SK-N-SH (cell line): ENCODE measurements at regions not wholly inside any gene's neighbourhood (a gene's known extent, or its start where the extent isn't known, plus 50 kb on each side); places are given as distances from the start of the nearest gene placed in this dataset.

Source experiments
- CTCF ChIA-PET: fragments of 300-600, 350-600 bp; formaldehyde crosslinking; extraction: SDS; loops from one replicate; lab custom pipeline; 2021; lab: Yijun Ruan, JAX
- POLR2A ChIA-PET: fragments of 350-600 bp; sonication (Branson Sonifier 250); formaldehyde crosslinking; extraction: SDS; loops from one replicate; lab custom pipeline; 2020; ENCODE audit warnings: antibody characterized with exemption, inconsistent platforms; lab: Yijun Ruan, JAX
- DNase-seq: peaks from one replicate; pipeline ENCODE4 v3.0.0; 2012
- H2AFZ ChIP-seq: fragments of 200-600 bp; sonication (generic); 2 replicates; pipeline ENCODE4 v1.8.1; 2016; ENCODE audit warnings: antibody characterized with exemption, mild to moderate bottlenecking, low read depth
- H3F3A ChIP-seq: fragments of 200-600 bp; sonication (generic); replicated peaks from 2 replicates; pipeline ENCODE3; 2016; ENCODE audit warnings: antibody characterized with exemption, mild to moderate bottlenecking; ENCODE audit not compliant: insufficient read depth
- H3K27ac ChIP-seq, 2 experiments: fragments of 200-500 bp in 1 of 2; fragments of 200-600 bp in 1 of 2; sonication (Bioruptor generic) in 1 of 2; sonication (generic), shearing (Covaris generic) in 1 of 2; 2 replicates each; pipeline versions ENCODE4 v1.5.1 to v1.6.1; 2014 to 2016; ENCODE audit warnings: low read depth in 2 of 2, inconsistent platforms in 1 of 2, low read length in 1 of 2, mild to moderate bottlenecking in 1 of 2, mixed read lengths in 1 of 2
- H3K27me3 ChIP-seq: fragments of 200-600 bp; sonication (generic), shearing (Covaris generic); 2 replicates; pipeline ENCODE4 v1.6.1; 2016; ENCODE audit warnings: mixed run types; ENCODE audit not compliant: insufficient read depth
- H3K36me3 ChIP-seq, 2 experiments: fragments of 200-500 bp in 1 of 2; fragments of 200-600 bp in 1 of 2; sonication (Bioruptor generic) in 1 of 2; sonication (generic) in 1 of 2; replicated peaks in 1 of 2; 2 replicates each; pipeline versions ENCODE3 to v1.5.1; 2014 to 2016; ENCODE audit warnings: low read length in 1 of 2, mild to moderate bottlenecking in 1 of 2; ENCODE audit not compliant: insufficient read depth in 2 of 2, control insufficient read depth in 1 of 2
- H3K4me1 ChIP-seq, 2 experiments: fragments of 200-500 bp in 1 of 2; fragments of 200-600 bp in 1 of 2; sonication (Bioruptor generic) in 1 of 2; sonication (generic), shearing (Covaris generic) in 1 of 2; 2 replicates each; pipeline versions ENCODE4 v1.5.1 to v1.6.1; 2014 to 2016; ENCODE audit warnings: low read depth in 1 of 2, low read length in 1 of 2, mixed run types in 1 of 2; ENCODE audit not compliant: insufficient read depth in 2 of 2, control insufficient read depth in 1 of 2
- H3K4me2 ChIP-seq: fragments of 200-600 bp; sonication (generic), shearing (Covaris generic); 2 replicates; pipeline ENCODE4 v1.6.1; 2017; ENCODE audit warnings: mixed run types
- H3K4me3 ChIP-seq, 2 experiments: fragments of 200-500 bp in 1 of 2; fragments of 200-600 bp in 1 of 2; sonication (Bioruptor generic) in 1 of 2; sonication (generic), shearing (Covaris generic) in 1 of 2; 2 replicates each; pipeline versions ENCODE4 v1.5.1 to v1.8.1; 2014 to 2016; ENCODE audit warnings: low read depth in 2 of 2, inconsistent platforms in 1 of 2, low read length in 1 of 2, mild to moderate bottlenecking in 1 of 2, mixed read lengths in 1 of 2, moderate library complexity in 1 of 2
- H3K79me2 ChIP-seq: fragments of 200-600 bp; sonication (generic); 2 replicates; pipeline ENCODE4 v1.8.1; 2017; ENCODE audit warnings: mild to moderate bottlenecking; ENCODE audit not compliant: insufficient read depth
- H3K9ac ChIP-seq: fragments of 200-600 bp; sonication (generic); 2 replicates; pipeline ENCODE4 v1.6.1; 2017; ENCODE audit warnings: mixed run types
- H3K9me2 ChIP-seq: fragments of 200-600 bp; sonication (generic); 2 replicates; pipeline ENCODE4 v1.6.1; 2017; ENCODE audit warnings: mixed run types
- H3K9me3 ChIP-seq: fragments of 200-600 bp; sonication (generic); 2 replicates; pipeline ENCODE4 v1.6.1; 2017; ENCODE audit warnings: mixed run types, mild to moderate bottlenecking, moderate library complexity
- H4K20me1 ChIP-seq: fragments of 200-600 bp; sonication (generic); 2 replicates; pipeline ENCODE4 v1.6.1; 2017; ENCODE audit warnings: mild to moderate bottlenecking, mixed run types; ENCODE audit not compliant: insufficient read depth
- CHD2 ChIP-seq: fragments of 150-350 bp; IDR thresholded peaks from 2 replicates; pipeline ENCODE4 v1.6.1; 2018; ENCODE audit warnings: low read length; ENCODE audit not compliant: partially characterized antibody
- EP300 ChIP-seq, 2 experiments: IDR thresholded peaks; 2 replicates each; pipeline versions ENCODE4 v1.4.0 to v1.6.1; 2012; ENCODE audit warnings: borderline replicate concordance in 1 of 2, low read depth in 1 of 2, low read length in 1 of 2
- EZH2phosphoT487 ChIP-seq: fragments of 200-600 bp; sonication (generic); IDR thresholded peaks from 2 replicates; pipeline ENCODE4 v1.6.1; 2017; ENCODE audit warnings: low read depth, mixed run types, mild to moderate bottlenecking, antibody characterized with exemption, moderate library complexity, borderline replicate concordance
- FOSL2 ChIP-seq: IDR thresholded peaks from 2 replicates; pipeline ENCODE4 v1.4.0; 2012; ENCODE audit warnings: low read depth, mild to moderate bottlenecking, moderate library complexity, borderline replicate concordance
- FOXJ3 ChIP-seq: sonication (generic); formaldehyde crosslinking; IDR thresholded peaks from 2 replicates; pipeline ENCODE4 v1.5.1; 2020; ENCODE audit warnings: mild to moderate bottlenecking, missing genetic modification reagents
- FOXM1 ChIP-seq: IDR thresholded peaks from 2 replicates; pipeline ENCODE4 v1.4.0; 2012; ENCODE audit warnings: low read depth, mild to moderate bottlenecking
- GABPA ChIP-seq: IDR thresholded peaks from 2 replicates; pipeline ENCODE4 v1.4.0; 2012; ENCODE audit warnings: low read depth, mild to moderate bottlenecking
- JUND ChIP-seq: IDR thresholded peaks from 2 replicates; pipeline ENCODE4 v1.4.0; 2012
- MXI1 ChIP-seq: IDR thresholded peaks from 2 replicates; pipeline ENCODE4 v1.6.1; 2012; ENCODE audit warnings: mild to moderate bottlenecking, low read depth, low read length, improper control_type of control experiment
- NFIC ChIP-seq: IDR thresholded peaks from 2 replicates; pipeline ENCODE4 v1.4.0; 2012; ENCODE audit warnings: borderline replicate concordance
- NRF1 ChIP-seq: IDR thresholded peaks from 2 replicates; pipeline ENCODE4 v1.6.1; 2012; ENCODE audit warnings: low read depth, mild to moderate bottlenecking, low read length
- POLR2AphosphoS5 ChIP-seq: IDR thresholded peaks from 2 replicates; pipeline ENCODE4 v1.6.1; 2012; ENCODE audit warnings: low read depth, low read length
- RFX5 ChIP-seq: IDR thresholded peaks from 2 replicates; pipeline ENCODE4 v1.6.1; 2012; ENCODE audit warnings: mild to moderate bottlenecking, improper control_type of control experiment, low read length
- SMC3 ChIP-seq: IDR thresholded peaks from 2 replicates; pipeline ENCODE4 v1.6.1; 2012; ENCODE audit warnings: low read depth, low read length, improper control_type of control experiment
- TAF1 ChIP-seq: IDR thresholded peaks from 2 replicates; pipeline ENCODE4 v1.6.1; 2012; ENCODE audit warnings: low read depth, mild to moderate bottlenecking, low read length, moderate library complexity, borderline replicate concordance
- YY1 ChIP-seq: IDR thresholded peaks from 2 replicates; pipeline ENCODE4 v1.4.0; 2012; ENCODE audit warnings: low read depth, mild to moderate bottlenecking
- WGBS: methylation state at CpG from one replicate; pipeline ENCODE4 v1.1.6; 2017; ENCODE audit warnings: low lambda C conversion rate; 5-methylcytosine and 5-hydroxymethylcytosine counted together
- TF ChIP-seq, protein P1 (sequence below): IDR thresholded peaks from 2 replicates; pipeline ENCODE4 v1.6.1; 2012; ENCODE audit warnings: mild to moderate bottlenecking, low read depth, low read length, moderate library complexity

DNA sequence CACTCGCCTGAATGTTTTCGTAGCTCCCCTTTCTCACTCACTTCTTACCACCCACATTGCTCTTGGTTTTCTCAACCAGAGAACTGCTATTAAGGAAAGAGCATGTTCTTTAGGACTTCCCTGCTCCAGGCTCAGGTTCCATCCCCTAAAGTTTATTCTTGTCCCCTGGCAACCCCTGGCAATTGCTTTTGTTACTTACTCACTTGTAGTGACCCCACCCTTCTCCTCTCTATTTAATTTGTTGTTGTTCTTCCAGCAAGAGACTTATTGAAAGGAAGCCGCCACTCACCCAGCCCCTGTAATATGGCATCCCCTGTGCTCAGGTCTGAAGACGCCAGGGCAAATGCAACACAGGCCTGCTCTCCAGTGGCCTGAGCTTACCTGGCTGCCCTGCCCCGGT lies 233.7 kb upstream of the SOX21 start:
- TF ChIP-seq, protein P1, sequence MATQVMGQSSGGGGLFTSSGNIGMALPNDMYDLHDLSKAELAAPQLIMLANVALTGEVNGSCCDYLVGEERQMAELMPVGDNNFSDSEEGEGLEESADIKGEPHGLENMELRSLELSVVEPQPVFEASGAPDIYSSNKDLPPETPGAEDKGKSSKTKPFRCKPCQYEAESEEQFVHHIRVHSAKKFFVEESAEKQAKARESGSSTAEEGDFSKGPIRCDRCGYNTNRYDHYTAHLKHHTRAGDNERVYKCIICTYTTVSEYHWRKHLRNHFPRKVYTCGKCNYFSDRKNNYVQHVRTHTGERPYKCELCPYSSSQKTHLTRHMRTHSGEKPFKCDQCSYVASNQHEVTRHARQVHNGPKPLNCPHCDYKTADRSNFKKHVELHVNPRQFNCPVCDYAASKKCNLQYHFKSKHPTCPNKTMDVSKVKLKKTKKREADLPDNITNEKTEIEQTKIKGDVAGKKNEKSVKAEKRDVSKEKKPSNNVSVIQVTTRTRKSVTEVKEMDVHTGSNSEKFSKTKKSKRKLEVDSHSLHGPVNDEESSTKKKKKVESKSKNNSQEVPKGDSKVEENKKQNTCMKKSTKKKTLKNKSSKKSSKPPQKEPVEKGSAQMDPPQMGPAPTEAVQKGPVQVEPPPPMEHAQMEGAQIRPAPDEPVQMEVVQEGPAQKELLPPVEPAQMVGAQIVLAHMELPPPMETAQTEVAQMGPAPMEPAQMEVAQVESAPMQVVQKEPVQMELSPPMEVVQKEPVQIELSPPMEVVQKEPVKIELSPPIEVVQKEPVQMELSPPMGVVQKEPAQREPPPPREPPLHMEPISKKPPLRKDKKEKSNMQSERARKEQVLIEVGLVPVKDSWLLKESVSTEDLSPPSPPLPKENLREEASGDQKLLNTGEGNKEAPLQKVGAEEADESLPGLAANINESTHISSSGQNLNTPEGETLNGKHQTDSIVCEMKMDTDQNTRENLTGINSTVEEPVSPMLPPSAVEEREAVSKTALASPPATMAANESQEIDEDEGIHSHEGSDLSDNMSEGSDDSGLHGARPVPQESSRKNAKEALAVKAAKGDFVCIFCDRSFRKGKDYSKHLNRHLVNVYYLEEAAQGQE, result no peak
- no peak for TF ChIP-seq RFX5
- 72% methylated on average over 5 of the region's 5 CpGs for WGBS

DNA sequence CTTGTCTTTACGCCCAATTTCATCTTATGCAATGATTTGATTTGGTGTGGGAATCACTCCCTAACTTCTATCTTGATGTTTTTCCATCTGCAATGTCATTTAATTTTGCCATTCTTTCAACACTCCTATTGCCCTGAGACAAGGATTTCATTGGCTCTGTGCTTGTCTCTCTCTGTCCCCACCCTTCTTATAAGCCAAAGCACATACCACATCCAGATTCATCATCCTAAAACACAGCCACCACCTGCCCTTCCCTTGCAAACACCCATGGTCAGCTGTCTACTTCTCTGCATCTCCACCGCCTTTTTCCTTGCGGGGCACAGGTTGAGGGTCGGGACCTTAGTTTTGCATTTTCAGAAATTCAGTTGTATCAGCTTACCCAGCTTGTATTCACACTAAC lies 225.8 kb upstream of the SOX21 start:
- Histone ChIP-seq H3K79me2 (no peaks in the 10 kb centered on the region), H3K36me3 (no peaks in the 10 kb centered on the region), H2AFZ (no peak overlapping the region), H3K27me3 (no peaks in the 10 kb centered on the region; the same call in 1 of the 2 replicates), H3K9ac (no peak overlapping the region), H3K9me3 (no peaks in the 10 kb centered on the region), H3F3A (no peaks in the 10 kb centered on the region), H3K4me2 (no peak overlapping the region), H3K27ac (no peak overlapping the region), H3K4me1 (no peaks in the 10 kb centered on the region), H3K9me2 (no peaks in the 10 kb centered on the region), H3K4me3 (no peak overlapping the region), H4K20me1 (no peaks in the 10 kb centered on the region)
- 67% methylated on average over 4 of the region's 4 CpGs for WGBS
- TF ChIP-seq NRF1, result no peak
- TF ChIP-seq EP300 (IDR thresholded peaks at IDR 0.05; ENCODE audit: borderline replicate concordance in 1 of 2, low read depth in 1 of 2, low read length in 1 of 2), result no peak
- no peak for TF ChIP-seq NFIC
- no peak for TF ChIP-seq JUND
- TF ChIP-seq SMC3, result no peak
- no peak for TF ChIP-seq FOXJ3 (CRISPR knock-in tag)
- TF ChIP-seq CHD2, result no peak
- POLR2A ChIA-PET, result no interaction called here
- no peak for DNase-seq
- CTCF ChIA-PET, result no interaction called here

More for the DNA sequence above, 233.7 kb upstream of the SOX21 start:
- no peaks in the 10 kb centered on the region for H3K4me1 ChIP-seq
- no peak overlapping the region for H3K4me2 ChIP-seq
- no peaks in the 10 kb centered on the region for H3K9me2 ChIP-seq
- H2AFZ ChIP-seq, result no peak overlapping the region
- H3K27ac ChIP-seq, result no peak overlapping the region
- no peak for DNase-seq
- no peaks in the 10 kb centered on the region for H3K79me2 ChIP-seq
- no peaks in the 10 kb centered on the region for H3F3A ChIP-seq
- H3K4me3 ChIP-seq, result no peak overlapping the region
- H3K9me3 ChIP-seq, result no peaks in the 10 kb centered on the region
- no peaks in the 10 kb centered on the region; the same call in 1 of the 2 replicates for H3K27me3 ChIP-seq
- H3K9ac ChIP-seq, result no peak overlapping the region
- POLR2A ChIA-PET, result no interaction called here
- no peaks in the 10 kb centered on the region for H4K20me1 ChIP-seq
- CTCF ChIA-PET, result no interaction called here
- no peaks in the 10 kb centered on the region for H3K36me3 ChIP-seq

DNA sequence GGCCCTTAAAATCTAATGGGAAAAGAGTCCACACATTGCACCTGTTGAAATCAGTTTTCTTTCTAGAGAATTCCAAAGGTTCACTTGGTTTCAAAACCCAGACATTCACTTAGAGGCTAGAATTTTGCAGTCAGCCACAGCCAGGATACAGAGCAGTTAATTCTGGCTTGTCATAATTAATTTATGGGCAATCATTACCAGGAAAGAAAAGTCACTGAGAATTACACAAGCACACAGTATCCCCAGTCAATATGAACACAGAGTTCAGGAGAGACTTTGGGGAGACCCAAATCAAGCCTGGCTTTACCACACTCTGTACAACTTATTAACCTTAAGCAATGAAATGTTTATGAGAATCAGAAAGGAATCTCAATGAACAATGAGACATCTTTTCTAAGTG lies 224.3 kb upstream of the SOX21 start:
- DNase-seq, result no peak
- no peaks in the 10 kb centered on the region for H3K9me2 ChIP-seq
- H3K4me2 ChIP-seq, result no peak overlapping the region
- no peak overlapping the region for H3K9ac ChIP-seq
- H3K4me3 ChIP-seq, result no peak overlapping the region
- no peaks in the 10 kb centered on the region; the same call in 1 of the 2 replicates for H3K27me3 ChIP-seq
- H4K20me1 ChIP-seq, result no peaks in the 10 kb centered on the region
- H3F3A ChIP-seq, result no peaks in the 10 kb centered on the region
- no peak overlapping the region for H3K27ac ChIP-seq
- H3K9me3 ChIP-seq, result no peaks in the 10 kb centered on the region
- no peaks in the 10 kb centered on the region for H3K36me3 ChIP-seq
- ChIA-PET CTCF (no interaction called here), POLR2A (no interaction called here)
- H2AFZ ChIP-seq, result no peak overlapping the region
- H3K79me2 ChIP-seq, result no peaks in the 10 kb centered on the region
- H3K4me1 ChIP-seq, result no peaks in the 10 kb centered on the region
- no peak for TF ChIP-seq FOXM1
- TF ChIP-seq POLR2AphosphoS5, result no peak
- TF ChIP-seq MXI1, result no peak
- TF ChIP-seq GABPA, result no peak
- TF ChIP-seq TAF1, result no peak
- no peak for TF ChIP-seq NFIC
- no peak for TF ChIP-seq EP300 (IDR thresholded peaks at IDR 0.05; ENCODE audit: borderline replicate concordance in 1 of 2, low read depth in 1 of 2, low read length in 1 of 2)
- no peak for TF ChIP-seq YY1
- TF ChIP-seq, protein P1, result no peak
- no peak for TF ChIP-seq FOXJ3 (CRISPR knock-in tag)
- no peak for TF ChIP-seq FOSL2
- no peak for TF ChIP-seq EZH2phosphoT487
